Activated CD8-positive, alpha-beta memory T cell treated with anti-CD3 and anti-CD28 coated beads, Interleukin-2, amount 50 U/mL, for 1 hour (primary cell): ENCODE measurements at regions not wholly inside any gene's neighbourhood (a gene's known extent, or its start where the extent isn't known, plus 50 kb on each side); places are given as distances from the start of the nearest gene placed in this dataset.

Experiments used
- DNase-seq: peaks from one replicate; pipeline ENCODE4 v3.0.0-alpha.2; 2020; ENCODE audit errors: extremely low read depth

DNA sequence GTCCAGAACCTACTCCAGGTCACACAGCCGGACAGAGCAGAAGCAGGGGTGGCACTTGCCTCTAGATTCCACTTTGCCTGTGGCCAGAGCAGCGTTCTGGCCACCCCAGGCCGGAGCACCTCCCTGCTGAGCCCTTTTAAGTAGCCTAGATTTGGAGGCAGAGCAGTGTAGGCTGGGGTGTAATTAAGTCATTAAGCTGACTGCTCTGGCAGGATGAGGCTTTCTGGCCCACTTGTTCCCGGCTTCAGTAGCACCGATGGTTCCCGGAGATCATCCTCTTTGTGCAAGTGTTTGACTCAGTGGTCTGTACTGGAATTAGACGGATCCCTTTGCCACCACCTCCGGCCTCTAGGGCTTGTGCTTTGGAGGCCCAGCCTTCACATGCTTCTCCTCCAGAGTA, 281.9 kb upstream of the ANKRD55 start:
- no peak for DNase-seq

DNA sequence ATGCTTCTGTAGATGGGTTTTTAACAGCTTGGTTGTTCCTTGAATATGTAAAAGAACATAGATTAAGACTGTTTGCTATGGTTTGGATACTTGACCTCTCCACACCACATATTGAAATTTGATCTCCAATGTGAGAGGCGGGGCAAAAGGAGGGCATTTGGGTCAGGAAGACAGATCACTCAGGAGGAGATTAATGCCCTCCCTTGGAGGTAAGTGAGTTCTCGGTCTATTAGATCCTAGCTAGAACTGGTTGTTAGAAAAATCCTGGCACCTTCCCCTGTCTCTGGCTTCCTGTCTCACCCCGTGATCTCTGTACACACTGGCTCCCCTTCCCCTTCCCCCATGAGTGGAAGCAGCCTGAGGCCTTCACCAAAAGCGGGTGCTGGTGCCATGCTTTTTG, 281.1 kb upstream of the ANKRD55 start:
- no peak for DNase-seq

- no peak for DNase-seq
Observed at GRCh38 chr5:56513141-56513540, 280.0 kb upstream of the ANKRD55 start.

GRCh38 chr5:56512313-56512996, 279.3 kb upstream of the ANKRD55 start:
- DNase-seq: no peak

DNA sequence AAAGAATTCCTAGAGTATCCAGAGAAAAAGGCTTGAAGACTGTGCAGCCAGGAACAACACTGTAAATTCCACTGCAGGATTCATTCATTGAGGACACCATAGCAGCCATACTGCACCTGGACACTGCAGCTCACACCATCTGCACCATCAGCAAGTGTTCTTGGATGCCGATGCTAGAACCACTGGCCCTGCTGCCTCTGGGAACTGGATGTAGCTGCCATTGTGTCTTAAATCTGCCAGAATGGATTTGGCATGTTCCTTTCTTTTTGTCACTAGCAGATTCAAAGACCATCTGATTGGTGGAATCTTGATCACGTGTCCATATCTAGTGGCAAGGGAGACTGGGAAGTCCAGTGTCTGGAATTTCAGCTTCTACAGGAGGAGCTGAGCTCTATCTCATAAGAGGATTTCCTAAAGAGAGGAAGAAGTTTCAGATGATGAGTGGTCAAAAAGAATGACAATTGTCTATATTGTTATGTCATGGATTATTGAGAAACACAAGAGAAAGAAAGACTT, 278.3 kb upstream of the ANKRD55 start:
- no peak for DNase-seq

DNA sequence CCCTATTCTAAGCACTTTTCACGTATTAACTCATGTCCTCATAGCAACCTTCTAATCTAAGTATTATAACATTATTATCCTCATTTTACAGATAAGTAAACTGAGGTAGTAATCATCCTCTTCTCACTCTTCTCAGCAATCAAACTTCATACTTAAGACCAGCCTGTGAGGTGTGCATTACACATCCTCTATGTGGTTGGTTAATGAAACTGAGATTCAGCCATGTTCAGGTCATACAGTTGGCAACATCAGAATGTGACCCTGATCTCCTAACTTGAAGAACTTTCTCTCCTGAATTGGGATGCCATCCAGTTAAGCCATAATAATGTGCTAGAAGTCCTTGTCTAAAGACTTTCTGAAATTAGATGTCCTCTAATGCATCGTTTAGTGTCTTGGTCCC, 275.1 kb upstream of the ANKRD55 start:
- DNase-seq: no peak

DNA sequence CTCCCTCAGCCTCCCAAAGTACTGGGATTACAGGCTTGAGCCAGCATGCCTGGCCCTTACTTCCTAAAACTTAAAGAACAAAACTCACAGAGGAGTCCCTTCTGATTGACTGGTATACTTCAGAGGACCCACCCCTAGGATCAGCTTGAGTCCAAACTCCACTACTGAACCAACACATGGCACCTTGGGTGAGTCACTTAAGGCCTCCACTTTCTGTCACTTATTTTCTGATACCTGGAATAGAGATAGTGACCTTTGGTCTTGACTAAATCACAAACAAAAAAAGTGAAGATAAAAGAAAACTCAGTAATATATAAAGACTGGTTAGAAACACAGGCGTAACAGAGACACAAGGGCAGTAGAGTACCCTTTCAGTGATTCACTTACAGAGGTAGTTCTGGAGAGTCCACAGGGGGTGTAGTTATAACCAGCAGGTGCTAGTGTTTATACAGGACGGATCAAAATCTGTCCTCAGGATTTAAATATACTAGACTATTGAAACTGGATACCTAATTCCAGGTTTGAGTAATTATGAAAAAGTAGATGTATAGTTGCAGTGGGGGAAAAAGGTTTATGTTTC, 274.3 kb upstream of the ANKRD55 start:
- DNase-seq: no peak

DNA sequence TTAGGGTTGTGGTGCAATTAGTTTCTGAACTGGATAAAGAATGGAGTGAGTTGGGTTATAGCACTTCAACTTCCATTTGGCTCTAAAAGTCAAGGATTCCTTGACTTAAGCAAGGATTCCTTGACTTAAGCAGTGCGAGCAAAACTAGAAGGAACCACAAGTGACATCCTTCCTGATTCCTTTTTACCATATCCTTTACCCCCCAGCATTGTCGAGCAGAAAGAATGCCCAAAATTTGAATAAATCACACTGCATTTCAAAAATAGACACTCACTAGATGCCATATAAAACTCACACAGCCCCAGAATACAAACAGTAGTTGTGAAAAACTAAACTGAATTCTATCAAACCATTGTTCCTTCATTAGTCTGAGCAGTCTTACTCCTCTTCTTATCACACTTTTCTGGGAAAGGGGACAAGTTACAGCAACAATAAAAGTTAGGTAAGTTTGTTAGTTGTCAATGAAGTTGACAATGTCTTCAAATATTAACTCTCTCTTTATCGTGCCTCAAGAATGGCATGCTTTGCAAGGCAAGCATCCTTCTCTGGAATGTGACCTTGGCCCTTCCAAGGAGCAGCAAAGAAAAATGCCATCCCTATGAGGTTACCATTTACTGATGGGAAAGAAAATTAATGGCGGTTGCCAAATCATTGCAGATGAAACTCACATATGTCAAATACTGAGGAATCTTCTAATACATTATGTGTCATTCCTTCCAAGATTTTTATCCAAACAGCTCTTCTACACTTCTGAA, 273.3 kb upstream of the ANKRD55 start:
- no peak for DNase-seq

DNA sequence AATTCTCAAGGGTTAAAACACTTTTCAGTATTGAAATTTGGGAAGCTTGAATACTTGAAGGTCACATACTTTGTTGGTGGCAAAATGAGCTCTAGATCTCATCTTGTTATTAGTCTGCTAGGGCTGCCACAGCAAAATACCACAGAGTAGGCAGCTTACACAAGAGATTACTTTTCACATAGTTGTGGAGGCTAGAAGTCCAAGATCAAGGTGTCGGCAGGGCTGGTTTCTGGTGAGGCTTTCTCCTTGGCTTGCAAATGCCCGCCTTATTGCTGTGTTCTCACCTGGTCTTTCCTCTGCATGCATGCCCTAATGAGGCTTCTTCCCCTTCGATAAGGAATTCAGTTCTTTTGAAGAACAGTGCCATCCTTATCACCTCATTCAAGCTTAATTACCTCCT, 270.8 kb upstream of the ANKRD55 start:
- DNase-seq: no peak

DNA sequence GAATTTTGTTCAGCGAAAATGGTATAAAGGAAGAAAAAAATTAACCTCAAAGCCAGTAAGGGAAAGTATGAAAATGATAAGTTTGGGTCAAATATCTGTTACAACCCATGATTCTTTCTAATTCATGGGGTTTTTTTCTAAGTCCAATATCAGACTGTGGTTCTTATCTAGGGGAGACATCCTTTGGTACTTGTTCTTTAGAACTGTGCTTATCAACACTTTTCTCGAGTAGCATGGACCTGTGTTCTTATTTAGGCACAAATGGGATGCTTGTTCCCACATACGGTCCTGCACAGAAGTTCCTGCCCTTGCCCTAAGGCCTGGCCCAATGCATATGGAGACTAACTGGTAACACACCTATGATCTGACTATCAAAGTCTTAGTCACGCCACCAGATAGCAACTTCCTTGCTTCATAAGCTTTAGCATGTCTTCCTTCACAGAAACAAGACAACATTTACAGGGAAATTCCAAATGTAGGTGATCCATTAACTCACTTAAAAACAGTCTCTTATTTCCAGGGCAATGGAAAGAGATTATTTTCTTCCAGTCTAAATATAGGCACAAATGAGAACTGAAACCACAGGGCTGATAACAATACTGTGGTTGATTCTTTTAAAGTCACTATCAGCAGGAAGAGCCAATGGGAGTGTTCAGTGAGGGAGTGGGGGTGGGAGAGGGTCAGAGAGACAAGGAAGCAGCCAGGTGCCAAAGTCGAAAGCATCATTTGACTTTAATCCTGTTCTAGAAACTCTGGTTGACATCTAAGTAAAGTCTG, 268.8 kb upstream of the ANKRD55 start:
- no peak for DNase-seq

GRCh38 chr5:56499901-56500300, 266.8 kb upstream of the ANKRD55 start:
- DNase-seq: no peak

DNA sequence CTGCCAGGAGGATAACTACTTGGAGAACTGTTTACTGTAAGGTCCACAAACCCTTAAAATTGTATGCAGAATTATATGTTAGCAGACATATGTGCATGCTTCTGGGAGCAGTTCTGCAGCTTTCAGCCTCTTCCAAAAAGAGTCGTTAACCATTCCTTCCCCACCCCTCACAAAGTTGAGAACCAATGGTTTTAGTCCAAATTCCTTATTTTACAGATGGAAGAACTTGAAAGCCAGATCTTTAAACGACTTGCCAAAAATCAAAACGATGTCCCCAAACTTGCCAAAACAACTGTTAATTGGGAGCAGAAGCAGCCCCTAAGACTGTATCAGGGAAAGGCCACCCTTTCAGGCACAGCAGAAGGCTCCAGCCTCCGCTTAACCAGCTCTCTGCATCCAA, 266.4 kb upstream of the ANKRD55 start:
- DNase-seq: no peak

DNA sequence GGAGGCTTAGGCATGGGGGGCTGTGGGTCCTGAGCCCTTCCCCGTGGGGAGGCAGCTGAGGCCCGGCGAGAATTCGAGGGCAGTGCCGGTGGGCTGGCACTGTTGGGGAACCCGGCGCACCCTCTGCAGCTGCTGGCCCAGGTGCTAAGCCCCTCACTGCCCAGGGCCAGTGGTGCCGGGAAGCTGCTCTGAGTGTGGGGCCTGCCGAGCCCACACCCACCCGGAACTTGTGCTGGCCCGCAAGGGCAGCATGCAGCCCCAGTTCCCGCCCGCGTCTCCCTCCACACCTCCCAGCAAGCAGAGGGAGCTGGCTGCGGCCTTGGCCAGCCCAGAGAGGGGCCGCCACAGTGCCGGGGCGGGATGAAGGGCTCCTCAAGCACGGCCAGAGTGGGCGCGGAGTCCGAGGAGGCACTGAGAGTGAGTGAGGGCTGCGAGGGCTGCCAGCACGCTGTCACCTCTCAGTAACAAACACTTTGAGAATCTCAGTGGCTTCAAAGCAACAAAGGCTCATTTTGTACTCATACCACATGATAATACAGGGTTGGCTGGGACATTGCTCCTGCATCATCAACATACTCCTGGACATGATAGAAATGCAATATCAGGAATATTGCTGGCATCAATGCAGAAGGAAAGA, 265.7 kb upstream of the ANKRD55 start:
- no peak for DNase-seq

GRCh38 chr5:56496581-56497063, 263.5 kb upstream of the ANKRD55 start:
- DNase-seq: no peak

- no peak for DNase-seq
Observed at GRCh38 chr5:56494300-56494731, 261.2 kb upstream of the ANKRD55 start.

GRCh38 chr5:56493766-56494165, 260.6 kb upstream of the ANKRD55 start:
- DNase-seq: no peak

DNA sequence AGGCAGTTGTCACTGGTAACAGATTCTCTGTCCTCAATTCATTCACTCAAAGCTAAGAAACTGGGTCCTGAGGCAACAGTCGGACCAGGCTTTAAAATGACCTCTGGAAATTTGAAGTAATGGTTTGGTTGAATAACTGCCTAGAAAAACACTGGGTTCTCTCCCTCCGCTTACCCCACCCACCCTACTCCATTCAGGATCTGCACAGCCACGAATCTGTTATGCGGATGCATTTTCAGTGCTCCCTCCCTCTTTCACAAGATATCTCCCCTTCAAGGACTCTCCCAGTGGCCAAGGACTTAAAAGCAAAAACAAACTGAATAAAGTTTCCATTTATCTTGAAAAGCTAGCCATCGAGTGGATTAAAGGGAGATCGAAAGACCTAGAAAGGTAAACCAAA, 260.2 kb upstream of the ANKRD55 start:
- DNase-seq: no peak

- no peak for DNase-seq
Observed at GRCh38 chr5:56492812-56493211, 259.7 kb upstream of the ANKRD55 start.

GRCh38 chr5:56490971-56491468, 257.9 kb upstream of the ANKRD55 start:
- DNase-seq: no peak

- DNase-seq: no peak
Observed at GRCh38 chr5:56489272-56489671, 256.1 kb upstream of the ANKRD55 start.

GRCh38 chr5:56487528-56488115, 254.5 kb upstream of the ANKRD55 start:
- no peak for DNase-seq
